SK-N-SH treated with all-trans-retinoic acid at 6 μM for 48 hours (cell line): ENCODE measurements at regions not wholly inside any gene's neighbourhood (a gene's known extent, or its start where the extent isn't known, plus 50 kb on each side); places are given as distances from the start of the nearest gene placed in this dataset.
A peak's percentile ranks its signal among the peaks of the same experiment; 100 is the strongest.

Experiments
- ATAC-seq: fragments of 200-7000 bp; cut with Tn5 transposase; 3 replicates; pipeline ENCODE4 v1.9.1; 2020; ENCODE audit warnings: mild to moderate bottlenecking, moderate library complexity
- ARNTL ChIP-seq: fragments of 450-650 bp; formaldehyde crosslinking; IDR thresholded peaks from 2 replicates; pipeline ENCODE4 v1.5.0; 2020; ENCODE audit warnings: low read depth, mild to moderate bottlenecking, moderate library complexity, borderline replicate concordance
- BACH2 ChIP-seq: fragments of 250-450 bp; sonication (Bioruptor Pico); IDR thresholded peaks from 2 replicates; pipeline ENCODE4 v1.9.0; 2021; ENCODE audit warnings: mild to moderate bottlenecking, borderline replicate concordance
- CSDC2 ChIP-seq: fragments of 250-450 bp; sonication (Bioruptor Pico); IDR thresholded peaks from 2 replicates; pipeline ENCODE4 v1.5.0; 2020; ENCODE audit warnings: mild to moderate bottlenecking, moderate library complexity
- ESRRG ChIP-seq: fragments of 250-450 bp; sonication (Bioruptor Pico); IDR thresholded peaks from 2 replicates; pipeline ENCODE4 v1.6.1; 2021; ENCODE audit warnings: mild to moderate bottlenecking
- GLIS3 ChIP-seq: fragments of 250-450 bp; sonication (Bioruptor Pico); IDR thresholded peaks from 2 replicates; pipeline ENCODE4 v1.5.0; 2020; ENCODE audit warnings: mild to moderate bottlenecking, moderate library complexity
- ISL1 ChIP-seq: fragments of 250-450 bp; sonication (Bioruptor Pico); IDR thresholded peaks from 2 replicates; pipeline ENCODE4 v2.1.2; 2022; ENCODE audit warnings: mild to moderate bottlenecking, moderate library complexity
- PPARA ChIP-seq: fragments of 250-450 bp; sonication (Bioruptor Pico); IDR thresholded peaks from 2 replicates; pipeline ENCODE4 v1.5.0; 2020; ENCODE audit warnings: mild to moderate bottlenecking, borderline replicate concordance
- RARB ChIP-seq: fragments of 250-450 bp; sonication (Bioruptor Pico); IDR thresholded peaks from 2 replicates; pipeline ENCODE4 v1.8.0; 2021; ENCODE audit warnings: mild to moderate bottlenecking, moderate library complexity
- SNAI2 ChIP-seq: fragments of 250-450 bp; sonication (Bioruptor Pico); IDR thresholded peaks from 2 replicates; pipeline ENCODE4 v1.5.0; 2020; ENCODE audit warnings: mild to moderate bottlenecking, moderate library complexity
- TCF4 ChIP-seq: fragments of 250-450 bp; sonication (Bioruptor Pico); IDR thresholded peaks from 2 replicates; pipeline ENCODE4 v1.8.0; 2021; ENCODE audit warnings: mild to moderate bottlenecking, moderate library complexity, borderline replicate concordance
- TOX ChIP-seq: fragments of 250-450 bp; sonication (Bioruptor Pico); IDR thresholded peaks from 2 replicates; pipeline ENCODE4 v1.8.0; 2021; ENCODE audit warnings: mild to moderate bottlenecking, moderate library complexity, borderline replicate concordance
- ZC3H10 ChIP-seq: fragments of 250-450 bp; sonication (Bioruptor Pico); IDR thresholded peaks from 2 replicates; pipeline ENCODE4 v1.5.1; 2021; ENCODE audit warnings: mild to moderate bottlenecking, moderate library complexity
- ZFP3 ChIP-seq: fragments of 250-450 bp; sonication (Bioruptor Pico); IDR thresholded peaks from 2 replicates; pipeline ENCODE4 v1.5.0; 2020; ENCODE audit warnings: mild to moderate bottlenecking, moderate library complexity
- ZNF565 ChIP-seq: fragments of 450-650 bp; formaldehyde crosslinking; conservative IDR thresholded peaks from 2 replicates; pipeline ENCODE4 v1.5.0; 2020; ENCODE audit warnings: low read depth, mild to moderate bottlenecking, moderate library complexity
- ZNF70 ChIP-seq: fragments of 450-650 bp; formaldehyde crosslinking; IDR thresholded peaks from 2 replicates; pipeline ENCODE4 v1.5.0; 2020; ENCODE audit warnings: mild to moderate bottlenecking, moderate library complexity
- ZNF8 ChIP-seq: fragments of 450-650 bp; formaldehyde crosslinking; IDR thresholded peaks from 2 replicates; pipeline ENCODE4 v1.5.0; 2020; ENCODE audit warnings: mild to moderate bottlenecking, moderate library complexity
- TF ChIP-seq, protein P1 (sequence below): fragments of 250-450 bp; sonication (Bioruptor Pico); IDR thresholded peaks from 2 replicates; pipeline ENCODE4 v1.5.1; 2020; ENCODE audit warnings: low read depth, mild to moderate bottlenecking, moderate library complexity
- TF ChIP-seq, protein P2 (sequence below): fragments of 250-450 bp; sonication (Bioruptor Pico); IDR thresholded peaks from 2 replicates; pipeline ENCODE4 v1.5.1; 2021; ENCODE audit warnings: mild to moderate bottlenecking, moderate library complexity
- TF ChIP-seq, protein P3 (sequence below): fragments of 250-450 bp; sonication (Bioruptor Pico); IDR thresholded peaks from 2 replicates; pipeline ENCODE4 v1.5.0; 2020; ENCODE audit warnings: mild to moderate bottlenecking, moderate library complexity
- TF ChIP-seq, protein P4 (sequence below): fragments of 250-450 bp; sonication (Bioruptor Pico); IDR thresholded peaks from 2 replicates; pipeline ENCODE4 v1.8.0; 2021; ENCODE audit warnings: low read depth, mild to moderate bottlenecking, moderate library complexity, borderline replicate concordance
- TF ChIP-seq, protein P5 (sequence below): fragments of 250-450 bp; sonication (Bioruptor Pico); IDR thresholded peaks from 2 replicates; pipeline ENCODE4 v1.8.0; 2020; ENCODE audit warnings: mild to moderate bottlenecking, moderate library complexity, borderline replicate concordance

DNA sequence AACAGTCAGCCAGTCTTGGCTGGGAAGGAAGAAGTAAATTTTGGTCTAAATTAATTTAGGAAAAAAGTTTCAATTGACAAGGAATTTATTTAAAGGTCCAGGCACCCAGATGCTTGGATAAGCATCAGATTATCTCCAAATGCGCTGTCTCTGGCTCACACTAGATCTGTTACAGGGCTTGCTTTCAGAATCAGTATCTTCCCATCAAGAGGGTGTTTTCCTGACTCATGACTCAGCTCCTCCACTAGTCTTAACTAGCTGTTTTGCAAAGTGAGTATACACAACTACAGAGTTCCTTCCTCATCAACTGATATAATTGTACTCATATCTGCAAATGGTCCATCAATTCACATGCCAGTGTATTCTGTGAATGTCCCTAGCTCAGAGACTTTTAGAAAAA, 482.1 kb upstream of the CPEB2 start:
- ATAC-seq: no peak
- TF ChIP-seq, protein P1, sequence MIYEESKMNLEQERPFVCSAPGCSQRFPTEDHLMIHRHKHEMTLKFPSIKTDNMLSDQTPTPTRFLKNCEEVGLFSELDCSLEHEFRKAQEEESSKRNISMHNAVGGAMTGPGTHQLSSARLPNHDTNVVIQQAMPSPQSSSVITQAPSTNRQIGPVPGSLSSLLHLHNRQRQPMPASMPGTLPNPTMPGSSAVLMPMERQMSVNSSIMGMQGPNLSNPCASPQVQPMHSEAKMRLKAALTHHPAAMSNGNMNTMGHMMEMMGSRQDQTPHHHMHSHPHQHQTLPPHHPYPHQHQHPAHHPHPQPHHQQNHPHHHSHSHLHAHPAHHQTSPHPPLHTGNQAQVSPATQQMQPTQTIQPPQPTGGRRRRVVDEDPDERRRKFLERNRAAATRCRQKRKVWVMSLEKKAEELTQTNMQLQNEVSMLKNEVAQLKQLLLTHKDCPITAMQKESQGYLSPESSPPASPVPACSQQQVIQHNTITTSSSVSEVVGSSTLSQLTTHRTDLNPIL (CRISPR knock-in tag): no peak
- peak; percentile 44; the same call in 1 of the 2 replicates for TF ChIP-seq TCF4 (CRISPR knock-in tag)

DNA sequence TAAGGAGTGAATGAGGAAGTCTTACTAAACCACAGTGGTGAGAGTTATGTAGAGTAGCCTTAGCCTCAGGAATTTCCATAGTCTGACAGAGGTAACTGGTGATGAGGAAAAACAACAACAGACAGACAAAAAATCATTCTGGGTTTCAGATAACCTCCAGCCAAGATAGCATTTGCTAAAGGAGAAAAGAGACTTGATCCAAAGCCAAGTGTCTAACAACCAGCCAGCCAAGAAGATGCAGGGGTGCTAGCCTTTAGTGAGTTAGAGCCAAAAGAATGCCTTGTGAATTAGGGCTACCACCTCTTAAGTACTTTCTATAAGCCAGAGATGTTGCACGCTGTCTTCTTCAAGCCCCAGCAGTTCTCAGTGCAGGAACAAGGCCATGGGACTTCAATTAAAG, 478.0 kb upstream of the CPEB2 start:
- no peak for TF ChIP-seq SNAI2 (CRISPR knock-in tag)
- TF ChIP-seq ISL1 (CRISPR knock-in tag): no peak
- TF ChIP-seq, protein P2, sequence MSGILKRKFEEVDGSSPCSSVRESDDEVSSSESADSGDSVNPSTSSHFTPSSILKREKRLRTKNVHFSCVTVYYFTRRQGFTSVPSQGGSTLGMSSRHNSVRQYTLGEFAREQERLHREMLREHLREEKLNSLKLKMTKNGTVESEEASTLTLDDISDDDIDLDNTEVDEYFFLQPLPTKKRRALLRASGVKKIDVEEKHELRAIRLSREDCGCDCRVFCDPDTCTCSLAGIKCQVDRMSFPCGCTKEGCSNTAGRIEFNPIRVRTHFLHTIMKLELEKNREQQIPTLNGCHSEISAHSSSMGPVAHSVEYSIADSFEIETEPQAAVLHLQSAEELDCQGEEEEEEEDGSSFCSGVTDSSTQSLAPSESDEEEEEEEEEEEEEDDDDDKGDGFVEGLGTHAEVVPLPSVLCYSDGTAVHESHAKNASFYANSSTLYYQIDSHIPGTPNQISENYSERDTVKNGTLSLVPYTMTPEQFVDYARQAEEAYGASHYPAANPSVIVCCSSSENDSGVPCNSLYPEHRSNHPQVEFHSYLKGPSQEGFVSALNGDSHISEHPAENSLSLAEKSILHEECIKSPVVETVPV: no peak
- TF ChIP-seq ESRRG (CRISPR knock-in tag): no peak
- no peak for TF ChIP-seq ZNF565 (CRISPR knock-in tag)
- no peak for TF ChIP-seq TCF4 (CRISPR knock-in tag)
- TF ChIP-seq ZFP3 (CRISPR knock-in tag): no peak
- TF ChIP-seq, protein P3, sequence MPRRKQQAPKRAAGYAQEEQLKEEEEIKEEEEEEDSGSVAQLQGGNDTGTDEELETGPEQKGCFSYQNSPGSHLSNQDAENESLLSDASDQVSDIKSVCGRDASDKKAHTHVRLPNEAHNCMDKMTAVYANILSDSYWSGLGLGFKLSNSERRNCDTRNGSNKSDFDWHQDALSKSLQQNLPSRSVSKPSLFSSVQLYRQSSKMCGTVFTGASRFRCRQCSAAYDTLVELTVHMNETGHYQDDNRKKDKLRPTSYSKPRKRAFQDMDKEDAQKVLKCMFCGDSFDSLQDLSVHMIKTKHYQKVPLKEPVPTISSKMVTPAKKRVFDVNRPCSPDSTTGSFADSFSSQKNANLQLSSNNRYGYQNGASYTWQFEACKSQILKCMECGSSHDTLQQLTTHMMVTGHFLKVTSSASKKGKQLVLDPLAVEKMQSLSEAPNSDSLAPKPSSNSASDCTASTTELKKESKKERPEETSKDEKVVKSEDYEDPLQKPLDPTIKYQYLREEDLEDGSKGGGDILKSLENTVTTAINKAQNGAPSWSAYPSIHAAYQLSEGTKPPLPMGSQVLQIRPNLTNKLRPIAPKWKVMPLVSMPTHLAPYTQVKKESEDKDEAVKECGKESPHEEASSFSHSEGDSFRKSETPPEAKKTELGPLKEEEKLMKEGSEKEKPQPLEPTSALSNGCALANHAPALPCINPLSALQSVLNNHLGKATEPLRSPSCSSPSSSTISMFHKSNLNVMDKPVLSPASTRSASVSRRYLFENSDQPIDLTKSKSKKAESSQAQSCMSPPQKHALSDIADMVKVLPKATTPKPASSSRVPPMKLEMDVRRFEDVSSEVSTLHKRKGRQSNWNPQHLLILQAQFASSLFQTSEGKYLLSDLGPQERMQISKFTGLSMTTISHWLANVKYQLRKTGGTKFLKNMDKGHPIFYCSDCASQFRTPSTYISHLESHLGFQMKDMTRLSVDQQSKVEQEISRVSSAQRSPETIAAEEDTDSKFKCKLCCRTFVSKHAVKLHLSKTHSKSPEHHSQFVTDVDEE (CRISPR knock-in tag): no peak
- TF ChIP-seq CSDC2 (CRISPR knock-in tag): no peak
- TF ChIP-seq, protein P1 (CRISPR knock-in tag): no peak
- TF ChIP-seq ZC3H10 (CRISPR knock-in tag): no peak
- no peak for TF ChIP-seq RARB (CRISPR knock-in tag)
- TF ChIP-seq ARNTL (CRISPR knock-in tag): no peak
- TF ChIP-seq ZNF70 (CRISPR knock-in tag): no peak
- TF ChIP-seq TOX (CRISPR knock-in tag): no peak
- TF ChIP-seq BACH2 (CRISPR knock-in tag): no peak
- TF ChIP-seq, protein P4, sequence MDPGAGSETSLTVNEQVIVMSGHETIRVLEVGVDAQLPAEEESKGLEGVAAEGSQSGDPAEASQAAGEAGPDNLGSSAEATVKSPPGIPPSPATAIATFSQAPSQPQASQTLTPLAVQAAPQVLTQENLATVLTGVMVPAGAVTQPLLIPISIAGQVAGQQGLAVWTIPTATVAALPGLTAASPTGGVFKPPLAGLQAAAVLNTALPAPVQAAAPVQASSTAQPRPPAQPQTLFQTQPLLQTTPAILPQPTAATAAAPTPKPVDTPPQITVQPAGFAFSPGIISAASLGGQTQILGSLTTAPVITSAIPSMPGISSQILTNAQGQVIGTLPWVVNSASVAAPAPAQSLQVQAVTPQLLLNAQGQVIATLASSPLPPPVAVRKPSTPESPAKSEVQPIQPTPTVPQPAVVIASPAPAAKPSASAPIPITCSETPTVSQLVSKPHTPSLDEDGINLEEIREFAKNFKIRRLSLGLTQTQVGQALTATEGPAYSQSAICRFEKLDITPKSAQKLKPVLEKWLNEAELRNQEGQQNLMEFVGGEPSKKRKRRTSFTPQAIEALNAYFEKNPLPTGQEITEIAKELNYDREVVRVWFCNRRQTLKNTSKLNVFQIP: no peak
- no peak for TF ChIP-seq PPARA
- TF ChIP-seq GLIS3 (CRISPR knock-in tag): no peak
- no peak for ATAC-seq

DNA sequence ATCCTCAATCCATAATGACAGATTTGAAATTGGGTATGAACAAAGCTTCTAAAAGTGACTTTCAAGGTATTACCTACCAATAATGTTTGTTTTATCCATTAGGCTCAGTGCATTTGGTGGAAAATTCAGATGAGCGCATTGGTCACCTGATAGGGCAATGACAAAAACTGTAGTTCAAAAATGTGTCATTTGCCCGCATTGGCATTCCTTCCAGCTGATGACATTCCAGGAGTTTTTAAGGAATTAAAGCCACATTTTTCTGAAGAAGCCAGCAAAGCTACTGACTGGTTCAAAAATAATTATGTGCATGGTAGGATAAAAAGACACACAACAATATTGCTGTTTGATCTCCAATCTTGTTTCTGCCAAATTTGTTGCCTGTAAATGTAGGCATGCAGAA, 473.4 kb upstream of the CPEB2 start:
- no peak for ATAC-seq
- no peak for TF ChIP-seq SNAI2 (CRISPR knock-in tag)
- TF ChIP-seq PPARA: no peak
- no peak for TF ChIP-seq ISL1 (CRISPR knock-in tag)
- TF ChIP-seq, protein P1 (CRISPR knock-in tag): no peak
- TF ChIP-seq ZNF8 (CRISPR knock-in tag): no peak
- TF ChIP-seq, protein P2: no peak
- no peak for TF ChIP-seq TCF4 (CRISPR knock-in tag)
- TF ChIP-seq, protein P5, sequence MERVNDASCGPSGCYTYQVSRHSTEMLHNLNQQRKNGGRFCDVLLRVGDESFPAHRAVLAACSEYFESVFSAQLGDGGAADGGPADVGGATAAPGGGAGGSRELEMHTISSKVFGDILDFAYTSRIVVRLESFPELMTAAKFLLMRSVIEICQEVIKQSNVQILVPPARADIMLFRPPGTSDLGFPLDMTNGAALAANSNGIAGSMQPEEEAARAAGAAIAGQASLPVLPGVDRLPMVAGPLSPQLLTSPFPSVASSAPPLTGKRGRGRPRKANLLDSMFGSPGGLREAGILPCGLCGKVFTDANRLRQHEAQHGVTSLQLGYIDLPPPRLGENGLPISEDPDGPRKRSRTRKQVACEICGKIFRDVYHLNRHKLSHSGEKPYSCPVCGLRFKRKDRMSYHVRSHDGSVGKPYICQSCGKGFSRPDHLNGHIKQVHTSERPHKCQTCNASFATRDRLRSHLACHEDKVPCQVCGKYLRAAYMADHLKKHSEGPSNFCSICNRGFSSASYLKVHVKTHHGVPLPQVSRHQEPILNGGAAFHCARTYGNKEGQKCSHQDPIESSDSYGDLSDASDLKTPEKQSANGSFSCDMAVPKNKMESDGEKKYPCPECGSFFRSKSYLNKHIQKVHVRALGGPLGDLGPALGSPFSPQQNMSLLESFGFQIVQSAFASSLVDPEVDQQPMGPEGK (CRISPR knock-in tag): no peak
- TF ChIP-seq ZNF565 (CRISPR knock-in tag): no peak
- TF ChIP-seq ESRRG (CRISPR knock-in tag): no peak
- no peak for TF ChIP-seq ARNTL (CRISPR knock-in tag)
- TF ChIP-seq ZC3H10 (CRISPR knock-in tag): no peak
- no peak for TF ChIP-seq GLIS3 (CRISPR knock-in tag)
- no peak for TF ChIP-seq RARB (CRISPR knock-in tag)
- TF ChIP-seq ZNF70 (CRISPR knock-in tag): no peak
- TF ChIP-seq, protein P4: no peak
